Upper lobe of left lung (tissue), 4 donors: ENCODE measurements at regions not wholly inside any gene's neighbourhood (a gene's known extent, or its start where the extent isn't known, plus 50 kb on each side); places are given as distances from the start of the nearest gene placed in this dataset.

ENCODE experiments used
- EP300 ChIP-seq, 4 donors: sonication (generic); formaldehyde crosslinking; IDR thresholded peaks; one replicate each; pipeline ENCODE4 v1.5.1; 2017; ENCODE audit warnings: antibody characterized with exemption in 4 of 4, control low read depth in 2 of 4
- POLR2AphosphoS5 ChIP-seq, 2 donors: sonication (generic); formaldehyde crosslinking; IDR thresholded peaks; one replicate each; pipeline ENCODE4 v1.5.1; 2017; ENCODE audit warnings: antibody characterized with exemption in 2 of 2

DNA sequence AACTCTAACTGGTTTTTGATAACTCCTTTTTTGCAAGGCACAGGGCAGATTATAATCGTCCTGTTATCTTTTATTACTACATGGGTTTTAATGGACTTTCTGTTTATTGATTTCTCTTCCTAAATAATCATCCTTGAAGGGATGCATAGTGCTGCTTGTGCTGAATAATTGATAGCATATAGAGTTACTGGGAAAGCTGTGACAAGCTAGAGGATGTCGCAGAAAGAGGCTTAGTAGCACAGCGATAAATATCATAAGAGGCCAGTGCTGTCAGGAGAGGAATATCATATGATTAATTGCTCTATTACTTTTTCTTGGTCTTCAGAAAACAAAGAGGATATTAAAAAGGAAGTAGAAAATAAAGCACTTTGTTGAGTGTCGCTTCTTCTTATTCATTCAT, 1007.1 kb upstream of the ACO1 start:
- TF ChIP-seq POLR2AphosphoS5 (IDR thresholded peaks at IDR 0.05) (no peak), EP300 (IDR thresholded peaks at IDR 0.05) (no peak)
